DOHH2 (cell line): ENCODE measurements at regions not wholly inside any gene's neighbourhood (a gene's known extent, or its start where the extent isn't known, plus 50 kb on each side); places are given as distances from the start of the nearest gene placed in this dataset.
"Not testable (repeated sequence)": the region's sequence is repeated elsewhere in the genome, so short reads cannot be mapped to it uniquely, and the experiment has no call there.

ENCODE experiments used
- H3F3A ChIP-seq: fragments of 200-600 bp; sonication (generic), shearing (Covaris generic); 2 replicates; pipeline ENCODE4 v1.6.0; 2016; ENCODE audit warnings: antibody characterized with exemption, mild to moderate bottlenecking; ENCODE audit not compliant: control insufficient read depth, insufficient read depth
- H3K27ac ChIP-seq: fragments of 200-600 bp; sonication (generic); 2 replicates; pipeline ENCODE4 v1.5.1; 2014; ENCODE audit warnings: low read depth, mild to moderate bottlenecking, low read length, moderate library complexity
- H3K27me3 ChIP-seq: fragments of 200-600 bp; sonication (generic); 2 replicates; pipeline ENCODE4 v1.6.1; 2014; ENCODE audit warnings: mild to moderate bottlenecking, low read length, mixed read lengths; ENCODE audit not compliant: control insufficient read depth
- H3K36me3 ChIP-seq: fragments of 200-600 bp; sonication (generic); 2 replicates; pipeline ENCODE4 v1.6.1; 2014; ENCODE audit warnings: mild to moderate bottlenecking, low read length, moderate library complexity, mixed read lengths; ENCODE audit not compliant: control insufficient read depth
- H3K4me1 ChIP-seq: fragments of 200-600 bp; sonication (generic); 2 replicates; pipeline ENCODE4 v1.6.1; 2014; ENCODE audit warnings: mild to moderate bottlenecking, low read length, mixed read lengths; ENCODE audit not compliant: control insufficient read depth
- H3K4me2 ChIP-seq: fragments of 200-600 bp; sonication (generic); 2 replicates; pipeline ENCODE4 v1.6.0; 2014; ENCODE audit warnings: mild to moderate bottlenecking, low read length, moderate library complexity
- H3K4me3 ChIP-seq: fragments of 200-600 bp; sonication (generic); 2 replicates; pipeline ENCODE4 v1.5.1; 2014; ENCODE audit warnings: mild to moderate bottlenecking, low read length, mixed read lengths
- H3K79me2 ChIP-seq: fragments of 200-600 bp; sonication (generic); 2 replicates; pipeline ENCODE4 v1.6.1; 2014; ENCODE audit warnings: mild to moderate bottlenecking, low read length, mixed read lengths; ENCODE audit not compliant: control insufficient read depth
- H3K9me2 ChIP-seq: fragments of 200-600 bp; sonication (generic); replicated peaks from 2 replicates; pipeline ENCODE4 v1.6.1; 2014; ENCODE audit warnings: mild to moderate bottlenecking, low read length, mixed read lengths; ENCODE audit not compliant: control insufficient read depth
- H3K9me3 ChIP-seq: fragments of 200-600 bp; sonication (generic); 2 replicates; pipeline ENCODE4 v1.6.1; 2014; ENCODE audit warnings: antibody characterized with exemption, low read length, mixed read lengths; ENCODE audit not compliant: control insufficient read depth, insufficient read depth
- H4K20me1 ChIP-seq: fragments of 200-600 bp; sonication (generic); 2 replicates; pipeline ENCODE4 v1.6.0; 2014; ENCODE audit warnings: low read depth, mild to moderate bottlenecking, antibody characterized with exemption, low read length, moderate library complexity; ENCODE audit not compliant: control insufficient read depth, insufficient read depth
- EZH2phosphoT487 ChIP-seq: fragments of 200-600 bp; sonication (generic); IDR thresholded peaks from 2 replicates; pipeline ENCODE4 v1.6.1; 2017; ENCODE audit warnings: borderline replicate concordance, mild to moderate bottlenecking, antibody characterized with exemption, low read length, moderate library complexity, mixed read lengths
- TF ChIP-seq, protein P1 (sequence below): fragments of 200-600 bp; sonication (generic); IDR thresholded peaks from one replicate; pipeline ENCODE4 v1.5.1; 2014; ENCODE audit warnings: antibody characterized with exemption, mild to moderate bottlenecking, low read depth, low read length; ENCODE audit not compliant: poor library complexity, severe bottlenecking

GRCh38 chrX:66756717-66757116 lies 117.8 kb upstream of the EDA2R start:
- no peak for TF ChIP-seq EZH2phosphoT487
- TF ChIP-seq, protein P1, sequence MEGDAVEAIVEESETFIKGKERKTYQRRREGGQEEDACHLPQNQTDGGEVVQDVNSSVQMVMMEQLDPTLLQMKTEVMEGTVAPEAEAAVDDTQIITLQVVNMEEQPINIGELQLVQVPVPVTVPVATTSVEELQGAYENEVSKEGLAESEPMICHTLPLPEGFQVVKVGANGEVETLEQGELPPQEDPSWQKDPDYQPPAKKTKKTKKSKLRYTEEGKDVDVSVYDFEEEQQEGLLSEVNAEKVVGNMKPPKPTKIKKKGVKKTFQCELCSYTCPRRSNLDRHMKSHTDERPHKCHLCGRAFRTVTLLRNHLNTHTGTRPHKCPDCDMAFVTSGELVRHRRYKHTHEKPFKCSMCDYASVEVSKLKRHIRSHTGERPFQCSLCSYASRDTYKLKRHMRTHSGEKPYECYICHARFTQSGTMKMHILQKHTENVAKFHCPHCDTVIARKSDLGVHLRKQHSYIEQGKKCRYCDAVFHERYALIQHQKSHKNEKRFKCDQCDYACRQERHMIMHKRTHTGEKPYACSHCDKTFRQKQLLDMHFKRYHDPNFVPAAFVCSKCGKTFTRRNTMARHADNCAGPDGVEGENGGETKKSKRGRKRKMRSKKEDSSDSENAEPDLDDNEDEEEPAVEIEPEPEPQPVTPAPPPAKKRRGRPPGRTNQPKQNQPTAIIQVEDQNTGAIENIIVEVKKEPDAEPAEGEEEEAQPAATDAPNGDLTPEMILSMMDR, result no peak

GRCh38 chrX:66751136-66751782 lies 112.4 kb upstream of the EDA2R start:
- Histone ChIP-seq H3K27ac (no peak overlapping the region), H3K79me2 (no peaks in the 10 kb centered on the region), H3K9me3 (no peaks in the 10 kb centered on the region), H3F3A (no peaks in the 10 kb centered on the region), H4K20me1 (no peaks in the 10 kb centered on the region), H3K4me1 (no peaks in the 10 kb centered on the region), H3K9me2 (no peaks in the 10 kb centered on the region), H3K4me3 (no peak overlapping the region), H3K4me2 (no peak overlapping the region), H3K36me3 (no peaks in the 10 kb centered on the region), H3K27me3 (no peaks in the 10 kb centered on the region)
- TF ChIP-seq, protein P1, result no peak
- TF ChIP-seq EZH2phosphoT487, result no peak

More at GRCh38 chrX:66756717-66757116, 117.8 kb upstream of the EDA2R start:
- Histone ChIP-seq H3K4me2 (no peak overlapping the region), H3K79me2 (no peaks in the 10 kb centered on the region), H4K20me1 (no peaks in the 10 kb centered on the region), H3K36me3 (no peaks in the 10 kb centered on the region), H3K27ac (no peak overlapping the region), H3F3A (no peaks in the 10 kb centered on the region), H3K4me1 (no peaks in the 10 kb centered on the region), H3K27me3 (no peaks in the 10 kb centered on the region), H3K9me2 (no peaks in the 10 kb centered on the region), H3K9me3 (no peaks in the 10 kb centered on the region), H3K4me3 (no peak overlapping the region)

GRCh38 chrX:66744519-66744918 lies 105.6 kb upstream of the EDA2R start:
- H3K4me3 ChIP-seq, H3K27me3 ChIP-seq, H3F3A ChIP-seq, H3K9me2 ChIP-seq, H3K9me3 ChIP-seq, H3K79me2 ChIP-seq, H3K4me1 ChIP-seq, H3K4me2 ChIP-seq, H3K27ac ChIP-seq, H3K36me3 ChIP-seq, H4K20me1 ChIP-seq: not testable (repeated sequence)

- no peaks in the 10 kb centered on the region for H4K20me1 ChIP-seq
- no peaks in the 10 kb centered on the region for H3F3A ChIP-seq
- no peaks in the 10 kb centered on the region for H3K4me1 ChIP-seq
- TF ChIP-seq EZH2phosphoT487, result no peak
- TF ChIP-seq, protein P1, result peak; percentile 37
- H3K9me2 ChIP-seq, result no peaks in the 10 kb centered on the region
- no peak overlapping the region for H3K4me3 ChIP-seq
- H3K79me2 ChIP-seq, result no peaks in the 10 kb centered on the region
- no peak overlapping the region for H3K4me2 ChIP-seq
- H3K36me3 ChIP-seq, result no peaks in the 10 kb centered on the region
- no peaks in the 10 kb centered on the region for H3K9me3 ChIP-seq
- no peaks in the 10 kb centered on the region for H3K27me3 ChIP-seq
- H3K27ac ChIP-seq, result no peak overlapping the region
These were observed 92.5 kb upstream of the EDA2R start for GRCh38 chrX:66731398-66731797.
